Stimulated activated CD4-positive, alpha-beta T cell treated with anti-CD3 and anti-CD28 coated beads, Interleukin-2, amount 100 ng/mL, for 4 hours (primary cell): ENCODE measurements at regions not wholly inside any gene's neighbourhood (a gene's known extent, or its start where the extent isn't known, plus 50 kb on each side); places are given as distances from the start of the nearest gene placed in this dataset.

Source experiments
- DNase-seq: peaks from one replicate; pipeline ENCODE4 v3.0.0-alpha.2; 2020; ENCODE audit warnings: low read depth

- no peak for DNase-seq
These were observed 162.7 kb upstream of the ID2 start for GRCh38 chr2:8518979-8519668.

- no peak for DNase-seq
These were observed 161.0 kb upstream of the ID2 start for GRCh38 chr2:8520791-8521344.

- DNase-seq: no peak
These were observed 159.2 kb upstream of the ID2 start for GRCh38 chr2:8522687-8523086.

GRCh38 chr2:8524388-8524787 lies 157.5 kb upstream of the ID2 start:
- DNase-seq: no peak

GRCh38 chr2:8524823-8525222 lies 157.0 kb upstream of the ID2 start:
- no peak for DNase-seq

GRCh38 chr2:8525236-8525581 lies 156.6 kb upstream of the ID2 start:
- DNase-seq: no peak

- no peak for DNase-seq
These were observed 156.1 kb upstream of the ID2 start for GRCh38 chr2:8525582-8526402.

GRCh38 chr2:8526403-8526696 lies 155.5 kb upstream of the ID2 start:
- DNase-seq: no peak

- no peak for DNase-seq
These were observed 154.8 kb upstream of the ID2 start for GRCh38 chr2:8527031-8527430.

GRCh38 chr2:8527676-8528075 lies 154.2 kb upstream of the ID2 start:
- DNase-seq: no peak

GRCh38 chr2:8528863-8529262 lies 153.0 kb upstream of the ID2 start:
- DNase-seq: no peak

- DNase-seq: no peak
These were observed 152.1 kb upstream of the ID2 start for GRCh38 chr2:8529706-8530277.

GRCh38 chr2:8531481-8531880 lies 150.4 kb upstream of the ID2 start:
- DNase-seq: no peak

GRCh38 chr2:8532438-8532837 lies 149.4 kb upstream of the ID2 start:
- DNase-seq: no peak

- no peak for DNase-seq
These were observed 147.9 kb upstream of the ID2 start for GRCh38 chr2:8533923-8534322.

GRCh38 chr2:8534386-8534728 lies 147.5 kb upstream of the ID2 start:
- DNase-seq: no peak

GRCh38 chr2:8534729-8535468 lies 147.0 kb upstream of the ID2 start:
- no peak for DNase-seq

GRCh38 chr2:8535469-8535795 lies 146.4 kb upstream of the ID2 start:
- DNase-seq: no peak

GRCh38 chr2:8535821-8536685 lies 145.8 kb upstream of the ID2 start:
- no peak for DNase-seq

- DNase-seq: no peak
These were observed 144.9 kb upstream of the ID2 start for GRCh38 chr2:8536686-8537561.
